ENCODE measurements at regions not wholly inside any gene's neighbourhood (a gene's known extent, or its start where the extent isn't known, plus 50 kb on each side); places are given as distances from the start of the nearest gene placed in this dataset.

- no peak for TF ChIP-seq CTCF (conservative IDR thresholded peaks at IDR 0.05; ENCODE audit: low read depth, low read length)
- no peak for TF ChIP-seq EZH2 (IDR thresholded peaks at IDR 0.05; ENCODE audit: borderline replicate concordance, low read depth, low read length, poor library complexity, severe bottlenecking)
Observed at GRCh38 chr6:158251565-158251964, 60.7 kb upstream of the TULP4 start.
